Peyer's patch (tissue), 4 donors: ENCODE measurements at regions not wholly inside any gene's neighbourhood (a gene's known extent, or its start where the extent isn't known, plus 50 kb on each side); places are given as distances from the start of the nearest gene placed in this dataset.

Experiments
- DNase-seq, 3 donors: peaks; one replicate each; pipeline ENCODE4 v3.0.0-alpha.2; 2017 to 2019
- H3K27ac ChIP-seq, 4 donors: fragments of 200-600 bp; sonication (generic); one replicate each; pipeline ENCODE4 v1.5.1; 2016 to 2019
- H3K27me3 ChIP-seq, 2 donors: fragments of 200-600 bp; sonication (generic); one replicate each; pipeline ENCODE4 v1.5.1; 2019
- H3K36me3 ChIP-seq, 3 donors: fragments of 200-600 bp; sonication (generic); one replicate each; pipeline ENCODE4 v1.5.1; 2016 to 2019
- H3K4me1 ChIP-seq, 4 donors: fragments of 200-600 bp; sonication (generic); one replicate each; pipeline ENCODE4 v1.5.1; 2016 to 2019
- H3K4me3 ChIP-seq, 4 donors: fragments of 200-600 bp; sonication (generic); 1 replicate in 3 of 4; 2 replicates in 1 of 4; pipeline ENCODE4 v1.5.1; 2016 to 2019; ENCODE audit warnings: mild to moderate bottlenecking in 1 of 4
- H3K9me3 ChIP-seq, 4 donors: fragments of 200-600 bp; sonication (generic); one replicate each; pipeline ENCODE4 v1.5.1; 2016 to 2019; ENCODE audit warnings: mild to moderate bottlenecking in 1 of 4
- CTCF ChIP-seq, 6 experiments: fragments of 450-650 bp in 4 of 6; fragments of 200-600 bp in 2 of 6; sonication (generic) in 1 of 6; IDR thresholded peaks; one replicate each; pipeline ENCODE4 v1.5.1; 2017 to 2019; ENCODE audit warnings: antibody characterized with exemption in 6 of 6, mild to moderate bottlenecking in 3 of 6, moderate library complexity in 1 of 6
- POLR2A ChIP-seq, 2 donors: fragments of 450-650 bp; IDR thresholded peaks; one replicate each; pipeline ENCODE4 v1.5.1; 2017; ENCODE audit warnings: antibody characterized with exemption in 2 of 2, mild to moderate bottlenecking in 2 of 2, moderate library complexity in 2 of 2

DNA sequence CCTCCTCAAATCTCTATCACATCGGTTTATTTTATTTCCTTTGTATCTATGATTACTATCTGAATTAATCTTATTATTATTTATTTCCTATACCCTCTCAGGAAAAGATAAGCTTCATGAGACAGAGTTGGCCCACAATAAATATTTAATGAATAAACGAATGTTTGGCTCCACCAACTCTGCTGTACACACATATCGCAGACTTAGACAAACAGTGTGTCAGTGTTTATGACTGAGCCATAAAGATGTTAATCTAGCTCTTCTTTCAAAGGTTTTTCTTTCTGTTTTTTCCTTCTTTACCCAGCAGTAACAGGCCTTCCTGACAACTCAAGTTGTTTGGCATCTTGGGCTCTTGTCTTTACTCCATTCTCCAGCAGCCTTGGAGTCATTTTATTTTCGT lies 329.5 kb downstream of the CDH2 start:
- DNase-seq, result no peak

GRCh38 chr18:27845897-27846296 lies 331.0 kb downstream of the CDH2 start:
- TF ChIP-seq CTCF (IDR thresholded peaks at IDR 0.05) (no peak), POLR2A (IDR thresholded peaks at IDR 0.05) (no peak)
- H3K36me3 ChIP-seq, result no peaks in the 10 kb centered on the region
- no peak for DNase-seq
- H3K27me3 ChIP-seq, result no peaks in the 10 kb centered on the region
- no peaks in the 10 kb centered on the region for H3K4me1 ChIP-seq
- H3K27ac ChIP-seq, result no peak overlapping the region
- no peak overlapping the region for H3K4me3 ChIP-seq
- no peaks in the 10 kb centered on the region for H3K9me3 ChIP-seq

More for the DNA sequence above, 329.5 kb downstream of the CDH2 start:
- no peaks in the 10 kb centered on the region for H3K4me1 ChIP-seq
- no peaks in the 10 kb centered on the region for H3K27me3 ChIP-seq
- TF ChIP-seq CTCF (IDR thresholded peaks at IDR 0.05), result no peak
- TF ChIP-seq POLR2A (IDR thresholded peaks at IDR 0.05), result no peak
- no peaks in the 10 kb centered on the region for H3K9me3 ChIP-seq
- no peak overlapping the region for H3K4me3 ChIP-seq
- H3K27ac ChIP-seq, result no peak overlapping the region
- no peaks in the 10 kb centered on the region for H3K36me3 ChIP-seq

GRCh38 chr18:27843783-27844777 lies 332.9 kb downstream of the CDH2 start:
- H3K4me1 ChIP-seq, result no peaks in the 10 kb centered on the region
- H3K4me3 ChIP-seq, result no peak overlapping the region
- H3K9me3 ChIP-seq, result no peaks in the 10 kb centered on the region
- H3K27ac ChIP-seq, result no peak overlapping the region
- H3K27me3 ChIP-seq, result no peaks in the 10 kb centered on the region
- TF ChIP-seq POLR2A (IDR thresholded peaks at IDR 0.05) (no peak), CTCF (IDR thresholded peaks at IDR 0.05) (no peak)
- no peaks in the 10 kb centered on the region for H3K36me3 ChIP-seq
- no peak for DNase-seq

DNA sequence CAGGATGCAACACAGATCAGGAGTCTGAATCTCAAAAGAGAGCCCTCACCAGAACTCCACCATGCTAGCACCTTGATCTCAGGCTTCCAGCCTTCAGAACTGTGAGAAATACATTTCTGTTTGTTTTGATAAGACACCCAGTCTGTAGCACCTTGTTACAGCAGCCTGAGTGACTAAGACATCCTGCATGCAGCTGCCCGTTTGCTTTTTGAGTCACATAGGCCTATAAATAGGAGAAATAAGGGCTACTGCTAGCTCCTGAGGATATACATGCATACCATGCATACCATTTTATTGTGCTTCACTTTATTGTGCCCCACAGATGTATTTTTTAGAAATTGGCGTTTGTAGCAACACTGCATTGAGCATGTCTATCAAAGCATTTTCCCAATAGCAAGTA lies 337.8 kb downstream of the CDH2 start:
- Histone ChIP-seq H3K9me3 (no peaks in the 10 kb centered on the region), H3K27me3 (no peaks in the 10 kb centered on the region), H3K4me1 (no peaks in the 10 kb centered on the region), H3K27ac (no peak overlapping the region), H3K4me3 (no peak overlapping the region), H3K36me3 (no peaks in the 10 kb centered on the region)
- TF ChIP-seq POLR2A (IDR thresholded peaks at IDR 0.05) (no peak), CTCF (IDR thresholded peaks at IDR 0.05) (no peak)
- no peak for DNase-seq

DNA sequence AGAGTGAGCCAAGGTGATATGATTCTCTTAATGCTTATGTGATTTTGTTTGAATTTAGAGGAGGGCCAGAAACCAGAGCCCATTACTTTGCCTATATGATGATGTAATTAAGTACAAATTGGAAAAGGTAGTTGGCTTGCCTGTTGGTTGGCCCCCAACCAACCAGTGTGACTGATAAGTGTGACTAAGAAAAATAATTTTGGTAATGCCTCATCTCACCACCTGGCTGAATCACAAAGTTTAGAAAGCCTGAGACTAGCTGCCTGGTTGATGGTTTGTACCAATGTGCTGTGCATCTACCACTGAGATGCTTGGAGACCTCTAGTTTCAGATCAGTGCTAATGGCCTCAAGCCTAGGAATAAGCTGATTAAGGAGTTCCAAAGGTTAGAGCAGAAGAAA lies 338.7 kb downstream of the CDH2 start:
- H3K9me3 ChIP-seq, result no peaks in the 10 kb centered on the region
- H3K4me3 ChIP-seq, result no peak overlapping the region
- no peaks in the 10 kb centered on the region for H3K36me3 ChIP-seq
- TF ChIP-seq POLR2A (IDR thresholded peaks at IDR 0.05) (no peak), CTCF (IDR thresholded peaks at IDR 0.05) (no peak)
- H3K27ac ChIP-seq, result no peak overlapping the region
- no peak for DNase-seq
- H3K27me3 ChIP-seq, result no peaks in the 10 kb centered on the region
- H3K4me1 ChIP-seq, result no peaks in the 10 kb centered on the region
